D721Med (cell line): ENCODE measurements at regions not wholly inside any gene's neighbourhood (a gene's known extent, or its start where the extent isn't known, plus 50 kb on each side); places are given as distances from the start of the nearest gene placed in this dataset.

Source experiments
- DNase-seq: peaks from one replicate; pipeline ENCODE4 v3.0.0; 2011; ENCODE audit warnings: low spot score; ENCODE audit not compliant: insufficient read length
- FAIRE-seq: peaks from 2 replicates; lab custom pipeline; 2011; peaks lifted over from hg19 to GRCh38; lab: Jason Lieb, UNC
- CTCF ChIP-seq: IDR thresholded peaks from 2 replicates; pipeline ENCODE4 v1.5.1; 2012; ENCODE audit warnings: mild to moderate bottlenecking, control low read depth; ENCODE audit not compliant: insufficient read depth; ENCODE audit errors: missing control alignments

- no peak for DNase-seq
- FAIRE-seq: no peak
- no peak for TF ChIP-seq CTCF
These were observed 260.1 kb upstream of the SPAG17 start for GRCh38 chr1:118445156-118445555.

- DNase-seq (no peak), FAIRE-seq (no peak)
- no peak for TF ChIP-seq CTCF
These were observed 257.2 kb upstream of the SPAG17 start for GRCh38 chr1:118442214-118442613.

GRCh38 chr1:118437664-118438063, 252.6 kb upstream of the SPAG17 start:
- no peak for TF ChIP-seq CTCF
- DNase-seq: no peak
- FAIRE-seq: no peak

- DNase-seq (no peak), FAIRE-seq (no peak)
- TF ChIP-seq CTCF: no peak
These were observed 244.8 kb upstream of the SPAG17 start for GRCh38 chr1:118429856-118430255.

GRCh38 chr1:118421868-118422350, 236.9 kb upstream of the SPAG17 start:
- no peak for TF ChIP-seq CTCF
- DNase-seq: no peak
- FAIRE-seq: no peak

- DNase-seq (no peak), FAIRE-seq (no peak)
- TF ChIP-seq CTCF: no peak
These were observed 219.0 kb upstream of the SPAG17 start for GRCh38 chr1:118404024-118404423.

- TF ChIP-seq CTCF: no peak
- DNase-seq (no peak), FAIRE-seq (no peak)
These were observed 212.4 kb upstream of the SPAG17 start for GRCh38 chr1:118397496-118397859.
